Loucy (cell line): ENCODE measurements at regions not wholly inside any gene's neighbourhood (a gene's known extent, or its start where the extent isn't known, plus 50 kb on each side); places are given as distances from the start of the nearest gene placed in this dataset.

Experiments
- H2AFZ ChIP-seq: fragments of 200-600 bp; sonication (generic); 2 replicates; pipeline ENCODE4 v1.6.0; 2016; ENCODE audit warnings: antibody characterized with exemption, mild to moderate bottlenecking, low read length, moderate library complexity
- H3F3A ChIP-seq: fragments of 200-600 bp; 2 replicates; pipeline ENCODE4 v1.6.0; 2016; ENCODE audit warnings: antibody characterized with exemption, low read depth, mild to moderate bottlenecking
- H3K27me3 ChIP-seq: fragments of 200-600 bp; sonication (generic); 2 replicates; pipeline ENCODE4 v1.6.1; 2014; ENCODE audit warnings: low read length, mild to moderate bottlenecking; ENCODE audit not compliant: insufficient read depth, poor library complexity, severe bottlenecking
- H3K36me3 ChIP-seq: fragments of 200-600 bp; sonication (generic); 2 replicates; pipeline ENCODE4 v1.6.1; 2016; ENCODE audit warnings: low read length; ENCODE audit not compliant: insufficient read depth
- H3K4me1 ChIP-seq: fragments of 200-600 bp; sonication (generic); 2 replicates; pipeline ENCODE4 v1.5.1; 2014; ENCODE audit warnings: low read length, mild to moderate bottlenecking; ENCODE audit not compliant: insufficient read depth, poor library complexity, severe bottlenecking
- H3K4me2 ChIP-seq: fragments of 200-600 bp; sonication (generic); 2 replicates; pipeline ENCODE4 v1.6.0; 2014; ENCODE audit warnings: antibody characterized with exemption, low read length, low read depth, mild to moderate bottlenecking; ENCODE audit not compliant: poor library complexity, severe bottlenecking
- H3K4me3 ChIP-seq: fragments of 200-600 bp; sonication (generic); 2 replicates; pipeline ENCODE4 v1.5.1; 2014; ENCODE audit warnings: low read length, mild to moderate bottlenecking, mixed read lengths; ENCODE audit not compliant: poor library complexity, severe bottlenecking
- H3K79me2 ChIP-seq: fragments of 200-600 bp; sonication (generic); 2 replicates; pipeline ENCODE4 v1.6.1; 2014; ENCODE audit warnings: low read length; ENCODE audit not compliant: insufficient read depth
- H3K9ac ChIP-seq: fragments of 200-600 bp; sonication (generic); 2 replicates; pipeline ENCODE4 v1.6.0; 2014; ENCODE audit warnings: mild to moderate bottlenecking, low read depth, low read length, moderate library complexity; ENCODE audit not compliant: poor library complexity, severe bottlenecking
- H3K9me2 ChIP-seq: fragments of 200-600 bp; sonication (generic); replicated peaks from 2 replicates; pipeline ENCODE4 v1.6.1; 2016; ENCODE audit warnings: low read depth, low read length, mixed read lengths
- H3K9me3 ChIP-seq: fragments of 200-600 bp; sonication (generic); 2 replicates; pipeline ENCODE4 v1.6.1; 2014; ENCODE audit warnings: mild to moderate bottlenecking, antibody characterized with exemption, low read length, low read depth; ENCODE audit not compliant: insufficient read depth
- H4K20me1 ChIP-seq: fragments of 200-600 bp; sonication (generic); 2 replicates; pipeline ENCODE4 v1.6.0; 2014; ENCODE audit warnings: antibody characterized with exemption, low read length, mild to moderate bottlenecking; ENCODE audit not compliant: insufficient read depth, poor library complexity, severe bottlenecking
- EZH2phosphoT487 ChIP-seq: fragments of 200-600 bp; IDR thresholded peaks from 2 replicates; pipeline ENCODE4 v1.6.1; 2018; ENCODE audit warnings: antibody characterized with exemption, mild to moderate bottlenecking, moderate library complexity, borderline replicate concordance
- TF ChIP-seq, protein P1 (sequence below): fragments of 200-600 bp; sonication (generic); conservative IDR thresholded peaks from 2 replicates; pipeline ENCODE4 v1.5.1; 2014; ENCODE audit warnings: mild to moderate bottlenecking, antibody characterized with exemption, low read length

- no peak overlapping the region for H2AFZ ChIP-seq
- H3K9ac ChIP-seq, result no peak overlapping the region
- no peak for TF ChIP-seq EZH2phosphoT487
- TF ChIP-seq, protein P1, sequence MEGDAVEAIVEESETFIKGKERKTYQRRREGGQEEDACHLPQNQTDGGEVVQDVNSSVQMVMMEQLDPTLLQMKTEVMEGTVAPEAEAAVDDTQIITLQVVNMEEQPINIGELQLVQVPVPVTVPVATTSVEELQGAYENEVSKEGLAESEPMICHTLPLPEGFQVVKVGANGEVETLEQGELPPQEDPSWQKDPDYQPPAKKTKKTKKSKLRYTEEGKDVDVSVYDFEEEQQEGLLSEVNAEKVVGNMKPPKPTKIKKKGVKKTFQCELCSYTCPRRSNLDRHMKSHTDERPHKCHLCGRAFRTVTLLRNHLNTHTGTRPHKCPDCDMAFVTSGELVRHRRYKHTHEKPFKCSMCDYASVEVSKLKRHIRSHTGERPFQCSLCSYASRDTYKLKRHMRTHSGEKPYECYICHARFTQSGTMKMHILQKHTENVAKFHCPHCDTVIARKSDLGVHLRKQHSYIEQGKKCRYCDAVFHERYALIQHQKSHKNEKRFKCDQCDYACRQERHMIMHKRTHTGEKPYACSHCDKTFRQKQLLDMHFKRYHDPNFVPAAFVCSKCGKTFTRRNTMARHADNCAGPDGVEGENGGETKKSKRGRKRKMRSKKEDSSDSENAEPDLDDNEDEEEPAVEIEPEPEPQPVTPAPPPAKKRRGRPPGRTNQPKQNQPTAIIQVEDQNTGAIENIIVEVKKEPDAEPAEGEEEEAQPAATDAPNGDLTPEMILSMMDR, result no peak
- H3K4me1 ChIP-seq, result no peaks in the 10 kb centered on the region
- peaks cover 10% of the 10 kb centered on the region; the same call in 1 of the 2 replicates for H3K9me3 ChIP-seq
- H3K9me2 ChIP-seq, result no peaks in the 10 kb centered on the region
- H3K79me2 ChIP-seq, result no peaks in the 10 kb centered on the region
- no peaks in the 10 kb centered on the region for H3F3A ChIP-seq
- H3K36me3 ChIP-seq, result no peaks in the 10 kb centered on the region
- H3K27me3 ChIP-seq, result no peaks in the 10 kb centered on the region
- H3K4me3 ChIP-seq, result no peak overlapping the region
- no peak overlapping the region for H3K4me2 ChIP-seq
- no peaks in the 10 kb centered on the region for H4K20me1 ChIP-seq
Measured at GRCh38 chr2:239471011-239471792, 70.4 kb upstream of the HDAC4 start.

DNA sequence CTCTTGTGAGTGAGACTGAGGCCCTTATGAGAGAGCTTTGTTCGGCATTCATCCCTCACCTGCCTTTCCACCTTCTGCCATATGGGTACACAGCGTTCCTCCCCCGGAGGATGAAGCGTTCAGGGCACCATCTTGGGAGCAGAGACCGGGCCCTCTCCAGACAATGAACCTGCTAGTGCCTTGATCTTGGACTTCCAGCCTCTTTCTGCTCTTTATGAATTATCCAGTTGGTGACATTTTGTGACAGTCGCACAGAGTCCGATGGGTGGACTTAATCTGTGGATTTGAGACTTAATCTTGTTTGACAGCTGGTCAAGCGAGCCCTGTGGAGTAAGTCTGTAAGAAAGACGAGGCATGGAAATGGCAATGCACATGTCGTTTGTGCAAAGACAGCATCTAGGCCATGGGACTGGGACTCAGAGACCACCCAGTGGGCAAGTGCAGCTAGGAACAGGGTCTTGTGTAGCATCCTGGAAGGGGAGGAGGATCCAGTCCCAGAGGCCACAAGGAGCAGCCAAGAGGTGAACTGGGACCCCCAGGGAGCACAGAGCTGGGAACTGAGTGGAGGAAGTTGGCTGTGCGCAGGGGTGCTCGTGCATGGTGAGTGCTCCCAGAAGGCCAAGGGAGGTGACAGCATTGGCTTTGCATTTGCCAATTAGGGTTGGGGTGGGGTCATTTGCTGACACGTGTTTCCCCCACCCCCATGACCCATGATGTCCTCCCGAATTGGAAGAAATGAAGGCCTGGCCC, 69.5 kb upstream of the HDAC4 start:
- Histone ChIP-seq H3F3A (no peaks in the 10 kb centered on the region), H3K4me3 (no peak overlapping the region), H3K4me2 (no peak overlapping the region), H3K9ac (no peak overlapping the region), H3K9me3 (peaks cover 8% of the 10 kb centered on the region; the same call in 1 of the 2 replicates), H3K9me2 (no peaks in the 10 kb centered on the region), H3K27me3 (no peaks in the 10 kb centered on the region), H3K4me1 (no peaks in the 10 kb centered on the region), H3K36me3 (no peaks in the 10 kb centered on the region), H4K20me1 (no peaks in the 10 kb centered on the region), H3K79me2 (no peaks in the 10 kb centered on the region), H2AFZ (no peak overlapping the region)
- TF ChIP-seq EZH2phosphoT487, result no peak
- TF ChIP-seq, protein P1, result no peak

- H3K79me2 ChIP-seq, result no peaks in the 10 kb centered on the region
- H3F3A ChIP-seq, result no peaks in the 10 kb centered on the region
- H3K36me3 ChIP-seq, result no peaks in the 10 kb centered on the region
- H2AFZ ChIP-seq, result no peak overlapping the region
- H3K9me2 ChIP-seq, result no peaks in the 10 kb centered on the region
- no peaks in the 10 kb centered on the region for H3K27me3 ChIP-seq
- TF ChIP-seq EZH2phosphoT487, result no peak
- TF ChIP-seq, protein P1, result no peak
- H4K20me1 ChIP-seq, result no peaks in the 10 kb centered on the region
- no peak overlapping the region for H3K4me3 ChIP-seq
- no peak overlapping the region for H3K4me2 ChIP-seq
- no peaks in the 10 kb centered on the region for H3K4me1 ChIP-seq
- peaks cover 8% of the 10 kb centered on the region; the same call in 1 of the 2 replicates for H3K9me3 ChIP-seq
- H3K9ac ChIP-seq, result no peak overlapping the region
Measured at GRCh38 chr2:239469106-239469960, 68.5 kb upstream of the HDAC4 start.
